Endothelial cell of umbilical vein (primary cell): ENCODE measurements at regions not wholly inside any gene's neighbourhood (a gene's known extent, or its start where the extent isn't known, plus 50 kb on each side); places are given as distances from the start of the nearest gene placed in this dataset.

ENCODE experiments used
- BruUV-seq: library from RNA; stranded (reverse); fragments of 400-500 nt; replicated peaks from 2 replicates; lab custom pipeline; 2021; lab: Mats Ljungman, UMichigan
- CTCF ChIA-PET: fragments of 300-600, 350-600 bp; sonication (Branson Sonifier 250); formaldehyde crosslinking; loops from one replicate; lab custom pipeline; 2021; ENCODE audit warnings: antibody characterized with exemption, inconsistent platforms; lab: Charles Lee
- POLR2A ChIA-PET: fragments of 300-600, 350-600 bp; sonication (Branson Sonifier 250); formaldehyde crosslinking; loops from one replicate; lab custom pipeline; 2021; ENCODE audit warnings: antibody characterized with exemption, inconsistent platforms; lab: Charles Lee
- DNase-seq: peaks from one replicate; pipeline ENCODE4 v3.0.0-alpha.2; 2011; ENCODE audit warnings: low read depth, low spot score
- FAIRE-seq: peaks from 2 replicates; lab custom pipeline; 2011; peaks lifted over from hg19 to GRCh38; lab: Jason Lieb, UNC
- H2AFZ ChIP-seq: 2 replicates; pipeline ENCODE4 v1.6.0; 2012; ENCODE audit warnings: low read depth, low read length, control low read depth, inconsistent platforms
- H3K27ac ChIP-seq: 2 replicates; pipeline ENCODE4 v1.5.1; 2011; ENCODE audit warnings: low read depth, mild to moderate bottlenecking, control low read depth, low read length, moderate library complexity; ENCODE audit not compliant: insufficient read depth
- H3K27me3 ChIP-seq, 2 experiments: 2 replicates each; pipeline versions ENCODE4 v1.6.0 to v1.6.1; 2011; ENCODE audit warnings: low read length in 2 of 2, mixed read lengths in 1 of 2; ENCODE audit not compliant: control insufficient read depth in 2 of 2, insufficient read depth in 2 of 2
- H3K36me3 ChIP-seq, 2 experiments: 2 replicates in 1 of 2; 3 replicates in 1 of 2; pipeline ENCODE4 v1.5.1; 2011; ENCODE audit warnings: low read length in 2 of 2, mild to moderate bottlenecking in 1 of 2, moderate library complexity in 1 of 2; ENCODE audit not compliant: control insufficient read depth in 2 of 2, insufficient read depth in 2 of 2; ENCODE audit errors: extremely low read depth in 1 of 2
- H3K4me1 ChIP-seq: 3 replicates; pipeline ENCODE4 v1.5.1; 2011; ENCODE audit warnings: mild to moderate bottlenecking, low read length; ENCODE audit not compliant: control insufficient read depth, insufficient read depth; ENCODE audit errors: extremely low read depth
- H3K4me2 ChIP-seq: 2 replicates; pipeline ENCODE4 v1.6.1; 2011; ENCODE audit warnings: low read length, control low read depth, mixed read lengths; ENCODE audit not compliant: insufficient read depth
- H3K4me3 ChIP-seq, 3 experiments: fragments of 200-600 bp in 1 of 3; sonication (generic), shearing (Covaris generic) in 1 of 3; replicated peaks in 1 of 3; 2 replicates each; pipeline ENCODE4 v1.5.1; 2011 to 2016; ENCODE audit warnings: control low read depth in 3 of 3, low read length in 3 of 3, mild to moderate bottlenecking in 2 of 3, inconsistent platforms in 1 of 3, low read depth in 1 of 3, moderate library complexity in 1 of 3; ENCODE audit not compliant: insufficient read depth in 1 of 3
- H3K79me2 ChIP-seq: 2 replicates; pipeline ENCODE4 v1.6.0; 2012; ENCODE audit warnings: low read length, inconsistent platforms; ENCODE audit not compliant: control insufficient read depth, insufficient read depth
- H3K9ac ChIP-seq: replicated peaks from 2 replicates; pipeline ENCODE3; 2011; ENCODE audit warnings: low read length, control low read depth; ENCODE audit not compliant: insufficient read depth; ENCODE audit errors: extremely low read depth
- H3K9me1 ChIP-seq: replicated peaks from 3 replicates; pipeline ENCODE4 v1.6.0; 2011; ENCODE audit warnings: mild to moderate bottlenecking, low read length; ENCODE audit not compliant: control insufficient read depth, insufficient read depth; ENCODE audit errors: extremely low read depth
- H3K9me3 ChIP-seq: replicated peaks from 2 replicates; pipeline ENCODE4 v1.5.1; 2012; ENCODE audit warnings: low read length, inconsistent platforms; ENCODE audit not compliant: control insufficient read depth, insufficient read depth
- H4K20me1 ChIP-seq: replicated peaks from 2 replicates; pipeline ENCODE3; 2011; ENCODE audit warnings: mild to moderate bottlenecking, low read length; ENCODE audit not compliant: control insufficient read depth, insufficient read depth; ENCODE audit errors: extremely low read depth
- CTCF ChIP-seq, 2 donors: IDR thresholded peaks; 1 replicate in 1 of 2; 2 replicates in 1 of 2; pipeline ENCODE4 v1.5.1; 2011; ENCODE audit warnings: low read length in 2 of 2, mild to moderate bottlenecking in 2 of 2, moderate library complexity in 2 of 2, control low read depth in 1 of 2, inconsistent platforms in 1 of 2, low read depth in 1 of 2; ENCODE audit not compliant: insufficient read depth in 1 of 2; ENCODE audit errors: extremely low read depth in 1 of 2
- EZH2 ChIP-seq: IDR thresholded peaks from 2 replicates; pipeline ENCODE4 v1.6.1; 2012; ENCODE audit warnings: borderline replicate concordance, low read depth, mild to moderate bottlenecking, moderate library complexity, low read length, inconsistent platforms; ENCODE audit not compliant: severe bottlenecking
- FOS ChIP-seq: IDR thresholded peaks from 2 replicates; pipeline ENCODE4 v1.6.1; 2011; ENCODE audit warnings: mild to moderate bottlenecking, low read length, moderate library complexity, borderline replicate concordance; ENCODE audit not compliant: insufficient read depth
- GATA2 ChIP-seq: IDR thresholded peaks from 2 replicates; pipeline ENCODE4 v1.7.0; 2011; ENCODE audit warnings: low read depth, mild to moderate bottlenecking, moderate library complexity, mixed read lengths, low read length; ENCODE audit not compliant: insufficient read length, insufficient read depth
- JUN ChIP-seq: IDR thresholded peaks from 2 replicates; pipeline ENCODE4 v1.6.1; 2011; ENCODE audit warnings: borderline replicate concordance, low read depth; ENCODE audit not compliant: insufficient read length, insufficient read depth
- MAX ChIP-seq: IDR thresholded peaks from 2 replicates; pipeline ENCODE4 v1.6.1; 2011; ENCODE audit not compliant: insufficient read depth, insufficient read length
- MYC ChIP-seq: IDR thresholded peaks from one replicate; pipeline ENCODE4 v1.6.1; 2011; ENCODE audit warnings: mild to moderate bottlenecking, low read depth, low read length
- POLR2A ChIP-seq: IDR thresholded peaks from 2 replicates; pipeline ENCODE4 v1.6.1; 2012; ENCODE audit warnings: low read depth, mild to moderate bottlenecking, control low read depth, low read length
- POLR2AphosphoS5 ChIP-seq: IDR thresholded peaks from 2 replicates; pipeline ENCODE4 v1.6.1; 2012; ENCODE audit warnings: low read depth, mild to moderate bottlenecking, control low read depth, low read length, moderate library complexity; ENCODE audit not compliant: insufficient read depth
- dilution Hi-C: fragments of 300-500 bp; cut with MboI; formaldehyde crosslinking; loops from one replicate; pipeline ENCODE4 v1.15.0; 2019; ENCODE audit warnings: low sequenced_read_pairs; ENCODE audit not compliant: extremely low pct_ligation_motif_present
- intact Hi-C: fragments of 100-400 bp; cut with micrococcal nuclease; formaldehyde crosslinking; loops from one replicate; pipeline ENCODE4 v1.10.0; 2022

DNA sequence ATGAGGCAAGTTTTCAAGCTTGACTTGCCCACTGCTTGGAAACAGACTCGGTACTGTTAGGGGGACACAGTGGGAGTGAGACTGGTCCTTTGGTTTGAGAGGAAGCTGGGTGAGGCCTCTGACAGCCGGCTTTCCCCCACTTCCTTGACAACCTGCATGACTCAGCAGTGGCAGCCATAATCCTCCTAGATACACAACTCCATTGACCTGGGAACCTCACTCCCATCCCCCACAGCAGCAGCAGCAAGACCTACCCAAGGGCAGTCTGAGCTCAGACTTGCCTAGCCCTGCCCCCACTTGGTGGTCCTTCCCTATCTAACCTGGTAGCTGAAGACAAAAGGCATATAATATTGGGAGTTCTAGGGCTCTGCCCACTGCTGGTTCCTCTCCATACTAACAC is 1043.5 kb upstream of the ALCAM start:
- no peaks in the 10 kb centered on the region for H3K9me1 ChIP-seq
- H3K79me2 ChIP-seq: no peaks in the 10 kb centered on the region
- intact Hi-C loops (no loop called here), dilution Hi-C loops (no loop called here)
- H4K20me1 ChIP-seq: no peaks in the 10 kb centered on the region
- no peak overlapping the region for H3K4me3 ChIP-seq
- TF ChIP-seq JUN: no peak
- TF ChIP-seq POLR2AphosphoS5: no peak
- no peak for TF ChIP-seq MYC
- TF ChIP-seq FOS: no peak
- no peak for TF ChIP-seq CTCF (IDR thresholded peaks at IDR 0.05; ENCODE audit: extremely low read depth in 1 of 2, insufficient read depth in 1 of 2, low read depth in 1 of 2, low read length in 2 of 2)
- TF ChIP-seq MAX: no peak
- no peak for TF ChIP-seq POLR2A
- no peak for TF ChIP-seq GATA2
- no peak for TF ChIP-seq EZH2
- H3K9ac ChIP-seq: no peak overlapping the region
- DNase-seq (no peak), FAIRE-seq (no peak)
- H3K27me3 ChIP-seq: no peaks in the 10 kb centered on the region
- POLR2A ChIA-PET: no interaction called here
- CTCF ChIA-PET: interaction anchor here (0.9 kb wide), 1 partner anchor 18 kb away, joined by 3 read pairs; no protein-coding TSS in a partner anchor
- no peak overlapping the region for H3K27ac ChIP-seq
- no peaks in the 10 kb centered on the region for H3K9me3 ChIP-seq
- no peaks in the 10 kb centered on the region for H3K36me3 ChIP-seq
- no TSS peak for BruUV-seq
- no peak overlapping the region for H3K4me2 ChIP-seq
- no peaks in the 10 kb centered on the region for H3K4me1 ChIP-seq
- no peak overlapping the region for H2AFZ ChIP-seq
